Astrocyte of the cerebellum (primary cell): ENCODE measurements at regions not wholly inside any gene's neighbourhood (a gene's known extent, or its start where the extent isn't known, plus 50 kb on each side); places are given as distances from the start of the nearest gene placed in this dataset.

Source experiments
- DNase-seq: peaks from one replicate; pipeline ENCODE4 v3.0.0-alpha.2; 2011; ENCODE audit warnings: low read depth
- H3K4me3 ChIP-seq: 2 replicates; pipeline ENCODE4 v1.5.1; 2011; ENCODE audit warnings: mild to moderate bottlenecking, low read depth, low read length, moderate library complexity
- in situ Hi-C: cut with HindIII; loops from 2 replicates; pipeline ENCODE4 v1.10.0; 2017; ENCODE audit warnings: low sequenced_read_pairs
- TF ChIP-seq, protein P1 (sequence below): IDR thresholded peaks from 2 replicates; pipeline ENCODE4 v1.5.1; 2012; ENCODE audit warnings: low read length, low read depth, moderate library complexity, mild to moderate bottlenecking; ENCODE audit errors: missing control alignments

DNA sequence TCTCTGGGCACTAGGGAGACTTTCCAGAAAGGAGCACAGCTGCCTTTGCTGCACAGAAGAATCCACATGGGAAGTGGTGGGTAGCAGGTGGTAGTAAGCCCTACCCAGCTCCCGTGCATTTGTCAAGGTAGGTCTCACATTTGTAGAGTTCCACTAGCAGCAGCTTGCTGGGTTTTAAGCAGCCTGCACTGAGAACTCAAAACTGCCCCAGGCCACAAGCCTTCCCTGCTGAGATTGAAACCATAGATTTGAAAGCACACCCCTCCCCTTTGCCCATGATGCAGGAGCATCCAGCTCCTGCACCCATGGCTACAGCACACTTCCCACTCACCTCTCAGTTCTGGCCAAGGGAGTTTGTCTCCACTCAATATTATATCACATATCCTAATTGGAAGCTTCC, 604.5 kb upstream of the STEAP1 start:
- TF ChIP-seq, protein P1, sequence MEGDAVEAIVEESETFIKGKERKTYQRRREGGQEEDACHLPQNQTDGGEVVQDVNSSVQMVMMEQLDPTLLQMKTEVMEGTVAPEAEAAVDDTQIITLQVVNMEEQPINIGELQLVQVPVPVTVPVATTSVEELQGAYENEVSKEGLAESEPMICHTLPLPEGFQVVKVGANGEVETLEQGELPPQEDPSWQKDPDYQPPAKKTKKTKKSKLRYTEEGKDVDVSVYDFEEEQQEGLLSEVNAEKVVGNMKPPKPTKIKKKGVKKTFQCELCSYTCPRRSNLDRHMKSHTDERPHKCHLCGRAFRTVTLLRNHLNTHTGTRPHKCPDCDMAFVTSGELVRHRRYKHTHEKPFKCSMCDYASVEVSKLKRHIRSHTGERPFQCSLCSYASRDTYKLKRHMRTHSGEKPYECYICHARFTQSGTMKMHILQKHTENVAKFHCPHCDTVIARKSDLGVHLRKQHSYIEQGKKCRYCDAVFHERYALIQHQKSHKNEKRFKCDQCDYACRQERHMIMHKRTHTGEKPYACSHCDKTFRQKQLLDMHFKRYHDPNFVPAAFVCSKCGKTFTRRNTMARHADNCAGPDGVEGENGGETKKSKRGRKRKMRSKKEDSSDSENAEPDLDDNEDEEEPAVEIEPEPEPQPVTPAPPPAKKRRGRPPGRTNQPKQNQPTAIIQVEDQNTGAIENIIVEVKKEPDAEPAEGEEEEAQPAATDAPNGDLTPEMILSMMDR, result no peak
- in situ Hi-C loops, result no loop called here
- DNase-seq, result no peak
- H3K4me3 ChIP-seq, result no peak overlapping the region

- in situ Hi-C loops, result no loop called here
- TF ChIP-seq, protein P1, result no peak
- no peak overlapping the region for H3K4me3 ChIP-seq
- DNase-seq, result no peak
Observed at GRCh38 chr7:89554209-89554608, 600.1 kb upstream of the STEAP1 start.

DNA sequence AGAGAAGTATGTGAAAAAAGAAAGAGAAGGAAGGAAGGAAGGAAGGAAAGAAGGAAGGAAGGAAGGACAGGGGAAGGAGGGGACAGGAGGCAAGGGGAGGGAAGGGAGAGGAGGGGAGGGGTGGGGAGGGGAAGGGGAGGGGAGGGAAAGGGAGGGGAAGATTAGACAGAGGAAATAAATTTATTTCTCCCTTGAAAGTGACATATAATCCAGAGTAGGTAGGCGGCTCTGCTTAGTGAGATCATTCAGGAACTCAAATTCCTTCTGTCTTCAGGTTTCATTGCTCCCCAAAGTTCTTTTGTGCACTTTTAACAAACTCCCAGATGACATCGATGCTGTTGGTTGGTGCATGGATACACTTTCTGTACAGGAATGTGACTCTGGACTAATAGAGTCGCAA, 594.7 kb upstream of the STEAP1 start:
- DNase-seq, result no peak
- in situ Hi-C loops, result no loop called here
- TF ChIP-seq, protein P1, result no peak
- no peak overlapping the region for H3K4me3 ChIP-seq

- no peak overlapping the region for H3K4me3 ChIP-seq
- DNase-seq, result no peak
- TF ChIP-seq, protein P1, result no peak
- in situ Hi-C loops, result no loop called here
Observed at GRCh38 chr7:89563597-89563996, 590.7 kb upstream of the STEAP1 start.

DNA sequence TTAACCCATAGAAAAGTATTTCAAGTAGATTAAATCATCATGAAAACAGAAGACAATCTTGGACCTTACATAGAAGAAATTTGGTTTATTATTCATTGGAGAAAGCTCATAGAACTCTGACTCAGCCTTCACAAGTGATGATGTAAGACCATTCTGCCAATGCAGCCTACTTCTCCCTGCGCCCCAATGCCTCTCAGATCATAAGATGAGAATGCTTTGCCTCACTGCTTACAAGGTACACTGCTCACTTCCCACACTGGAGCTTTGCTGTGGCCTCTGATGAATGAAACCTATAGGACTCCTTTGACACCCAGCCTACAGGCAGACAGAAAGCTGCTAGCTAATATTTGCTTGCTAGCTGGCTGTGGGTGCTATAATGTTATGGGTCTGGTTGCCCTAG, 569.4 kb upstream of the STEAP1 start:
- TF ChIP-seq, protein P1, result no peak
- in situ Hi-C loops, result no loop called here
- H3K4me3 ChIP-seq, result no peak overlapping the region
- no peak for DNase-seq

DNA sequence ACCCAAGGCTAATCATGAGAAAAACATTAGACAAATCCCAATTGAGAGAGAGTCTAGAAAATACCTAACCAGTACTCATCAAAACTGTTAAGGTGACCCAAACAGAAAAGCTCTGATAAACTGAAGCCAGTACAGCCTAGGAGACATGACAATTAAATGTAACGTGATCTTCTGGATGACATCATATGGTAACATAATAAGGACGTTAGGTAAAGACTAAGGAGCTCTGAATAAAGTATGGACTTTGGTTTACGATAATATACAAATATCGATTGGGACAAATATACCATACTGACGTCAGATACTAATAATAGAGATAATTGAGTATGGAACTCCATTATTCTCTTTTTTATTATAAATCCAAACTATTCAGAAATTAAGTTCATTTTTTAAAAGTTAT, 561.1 kb upstream of the STEAP1 start:
- H3K4me3 ChIP-seq, result no peak overlapping the region
- DNase-seq, result no peak
- TF ChIP-seq, protein P1, result no peak
- in situ Hi-C loops, result no loop called here

GRCh38 chr7:89602984-89603383, 551.3 kb upstream of the STEAP1 start:
- no peak for DNase-seq
- H3K4me3 ChIP-seq, result no peak overlapping the region
- TF ChIP-seq, protein P1, result no peak
- in situ Hi-C loops, result no loop called here
